Osteoblast (primary cell): ENCODE measurements at regions not wholly inside any gene's neighbourhood (a gene's known extent, or its start where the extent isn't known, plus 50 kb on each side); places are given as distances from the start of the nearest gene placed in this dataset.

ENCODE experiments used
- DNase-seq: peaks from one replicate; pipeline ENCODE4 v3.0.0; 2011; ENCODE audit warnings: low spot score, mixed read lengths; ENCODE audit not compliant: insufficient read length; ENCODE audit errors: missing footprints
- H2AFZ ChIP-seq: 2 replicates; pipeline ENCODE4 v1.6.0; 2011; ENCODE audit warnings: mild to moderate bottlenecking, low read length
- H3K27ac ChIP-seq: 2 replicates; pipeline ENCODE4 v1.5.1; 2011; ENCODE audit warnings: mild to moderate bottlenecking, low read depth, low read length, moderate library complexity
- H3K27me3 ChIP-seq: 2 replicates; pipeline ENCODE4 v1.6.0; 2012; ENCODE audit warnings: mild to moderate bottlenecking, control low read depth, inconsistent platforms, low read length, moderate library complexity; ENCODE audit not compliant: insufficient read depth
- H3K36me3 ChIP-seq: 2 replicates; pipeline ENCODE4 v1.5.1; 2011; ENCODE audit warnings: mild to moderate bottlenecking, low read length, control low read depth, moderate library complexity; ENCODE audit not compliant: insufficient read depth
- H3K4me1 ChIP-seq: 2 replicates; pipeline ENCODE4 v1.5.1; 2011; ENCODE audit warnings: mild to moderate bottlenecking, low read length, control low read depth, moderate library complexity; ENCODE audit not compliant: insufficient read depth
- H3K4me2 ChIP-seq: 2 replicates; pipeline ENCODE4 v1.6.0; 2011; ENCODE audit warnings: mild to moderate bottlenecking, low read length; ENCODE audit not compliant: insufficient read depth
- H3K4me3 ChIP-seq: fragments of 200-600 bp; sonication (generic); 3 replicates; pipeline ENCODE4 v1.5.1; 2012; ENCODE audit warnings: mild to moderate bottlenecking, low read length, inconsistent platforms; ENCODE audit not compliant: insufficient read depth
- H3K79me2 ChIP-seq: 2 replicates; pipeline ENCODE4 v1.6.0; 2012; ENCODE audit warnings: mild to moderate bottlenecking, low read length, control low read depth, inconsistent platforms; ENCODE audit not compliant: insufficient read depth
- H3K9me3 ChIP-seq: 2 replicates; pipeline ENCODE4 v1.5.1; 2011; ENCODE audit warnings: low read depth, low read length, control low read depth
- H4K20me1 ChIP-seq: 2 replicates; pipeline ENCODE4 v1.6.0; 2012; ENCODE audit warnings: mild to moderate bottlenecking, low read length, control low read depth; ENCODE audit not compliant: insufficient read depth
- CTCF ChIP-seq: IDR thresholded peaks from 2 replicates; pipeline ENCODE4 v1.5.1; 2011; ENCODE audit warnings: mild to moderate bottlenecking, low read depth, low read length, moderate library complexity; ENCODE audit errors: extremely low read depth

- Histone ChIP-seq H2AFZ (no peak overlapping the region), H3K4me1 (no peaks in the 10 kb centered on the region), H3K27me3 (peaks cover 2% of the 10 kb centered on the region), H4K20me1 (no peaks in the 10 kb centered on the region), H3K79me2 (no peaks in the 10 kb centered on the region), H3K27ac (no peak overlapping the region), H3K4me2 (no peak overlapping the region), H3K36me3 (no peaks in the 10 kb centered on the region), H3K4me3 (no peak overlapping the region), H3K9me3 (no peaks in the 10 kb centered on the region)
- TF ChIP-seq CTCF: no peak
- DNase-seq: peak; percentile 19
Measured at GRCh38 chrX:51281758-51282318, 50.8 kb upstream of the NUDT10 start.
